Ovary (tissue), 7 donors: ENCODE measurements at regions not wholly inside any gene's neighbourhood (a gene's known extent, or its start where the extent isn't known, plus 50 kb on each side); places are given as distances from the start of the nearest gene placed in this dataset.

Source experiments
- DNase-seq, 5 donors: peaks; one replicate each; pipeline ENCODE4 v3.0.0-alpha.2; 2019 to 2020
- H3K27ac ChIP-seq, 2 donors: fragments of 200-600 bp; one replicate each; pipeline versions ENCODE4 v1.5.1 to v1.8.0; 2019 to 2022
- H3K27me3 ChIP-seq: fragments of 200-600 bp; one replicate; pipeline ENCODE4 v1.8.0; 2022
- H3K36me3 ChIP-seq: fragments of 200-600 bp; sonication (generic); one replicate; pipeline ENCODE4 v1.5.1; 2019
- H3K4me1 ChIP-seq: one replicate; pipeline ENCODE4 v1.8.1; 2013; ENCODE audit warnings: mild to moderate bottlenecking, moderate library complexity; ENCODE audit not compliant: insufficient read depth
- H3K4me3 ChIP-seq: fragments of 200-600 bp; sonication (generic); one replicate; pipeline ENCODE4 v1.5.1; 2017
- H3K9me3 ChIP-seq, 2 donors: fragments of 200-600 bp in 1 of 2; sonication (generic) in 1 of 2; one replicate each; pipeline versions ENCODE4 v1.5.1 to v1.8.1; 2013 to 2019; ENCODE audit warnings: mild to moderate bottlenecking in 1 of 2, moderate library complexity in 1 of 2
- EP300 ChIP-seq: sonication (generic); formaldehyde crosslinking; IDR thresholded peaks from one replicate; pipeline ENCODE4 v1.6.1; 2017; ENCODE audit warnings: antibody characterized with exemption
- POLR2A ChIP-seq: fragments of 450-650 bp; IDR thresholded peaks from one replicate; pipeline ENCODE4 v1.6.1; 2017; ENCODE audit warnings: antibody characterized with exemption, mild to moderate bottlenecking, moderate library complexity
- WGBS, 3 donors: extraction: QIAGEN DNeasy Blood & Tissue Kit in 1 of 3; methylation state at CpG; one replicate each; pipeline versions ENCODE4 v1.1.5 to v1.1.7; 2013 to 2017; 5-methylcytosine and 5-hydroxymethylcytosine counted together
- intact Hi-C, 4 donors: fragments of 100-400 bp; cut with DNase I; formaldehyde crosslinking; loops; one replicate each; pipeline versions ENCODE4 v1.11.0 to v1.15.1; 2022 to 2023
- TF ChIP-seq, protein P1 (sequence below), 3 donors: fragments of 450-650 bp in 2 of 3; fragments of 200-600 bp in 1 of 3; IDR thresholded peaks; one replicate each; pipeline versions ENCODE4 v1.5.1 to v1.8.0; 2016 to 2022; ENCODE audit warnings: antibody characterized with exemption in 3 of 3, mild to moderate bottlenecking in 1 of 3
- donor health status: DM: no; HTN: no; CAD: no; lungs with moderate emphysema.
- donor health status: DM: no; HTN: no; CAD: no.
- donor health status: Bipolar disorder and iron deficiency.
- donor health status: DM: no; HTN: no; CAD: no.
- donor health status: DM: yes; HTN: yes; CAD: no.

DNA sequence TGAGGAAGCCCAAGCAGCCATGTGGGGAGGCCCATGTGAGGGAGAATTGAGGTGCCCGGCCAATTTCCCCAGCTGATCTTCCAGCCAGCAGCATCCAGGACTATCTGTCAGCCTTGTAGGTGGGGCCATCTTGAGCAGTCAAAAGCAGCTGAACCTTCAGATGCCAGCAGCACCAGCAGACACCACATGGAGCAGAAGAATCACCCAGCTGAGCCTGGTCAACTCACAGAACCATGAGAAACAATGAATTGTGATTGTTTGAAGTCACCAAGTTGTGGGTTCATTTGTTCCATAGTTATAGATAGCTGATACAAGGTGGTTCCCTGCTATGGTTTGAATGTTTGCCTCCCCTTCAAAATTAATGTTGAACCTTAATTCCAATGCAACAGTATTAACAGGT is 85.1 kb upstream of the ATP6AP2 start:
- Histone ChIP-seq H3K27ac (no peak overlapping the region), H3K9me3 (no peaks in the 10 kb centered on the region), H3K36me3 (no peaks in the 10 kb centered on the region), H3K27me3 (no peaks in the 10 kb centered on the region), H3K4me1 (no peaks in the 10 kb centered on the region), H3K4me3 (no peak overlapping the region)
- DNase-seq = no peak
- intact Hi-C loops = no loop called here
- 56 to 96% (median 94%) methylated on average over 1 of the region's 1 CpG for WGBS, 3 donors
- TF ChIP-seq, protein P1, sequence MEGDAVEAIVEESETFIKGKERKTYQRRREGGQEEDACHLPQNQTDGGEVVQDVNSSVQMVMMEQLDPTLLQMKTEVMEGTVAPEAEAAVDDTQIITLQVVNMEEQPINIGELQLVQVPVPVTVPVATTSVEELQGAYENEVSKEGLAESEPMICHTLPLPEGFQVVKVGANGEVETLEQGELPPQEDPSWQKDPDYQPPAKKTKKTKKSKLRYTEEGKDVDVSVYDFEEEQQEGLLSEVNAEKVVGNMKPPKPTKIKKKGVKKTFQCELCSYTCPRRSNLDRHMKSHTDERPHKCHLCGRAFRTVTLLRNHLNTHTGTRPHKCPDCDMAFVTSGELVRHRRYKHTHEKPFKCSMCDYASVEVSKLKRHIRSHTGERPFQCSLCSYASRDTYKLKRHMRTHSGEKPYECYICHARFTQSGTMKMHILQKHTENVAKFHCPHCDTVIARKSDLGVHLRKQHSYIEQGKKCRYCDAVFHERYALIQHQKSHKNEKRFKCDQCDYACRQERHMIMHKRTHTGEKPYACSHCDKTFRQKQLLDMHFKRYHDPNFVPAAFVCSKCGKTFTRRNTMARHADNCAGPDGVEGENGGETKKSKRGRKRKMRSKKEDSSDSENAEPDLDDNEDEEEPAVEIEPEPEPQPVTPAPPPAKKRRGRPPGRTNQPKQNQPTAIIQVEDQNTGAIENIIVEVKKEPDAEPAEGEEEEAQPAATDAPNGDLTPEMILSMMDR (IDR thresholded peaks at IDR 0.05) = no peak
- TF ChIP-seq EP300 (no peak), POLR2A (no peak)

DNA sequence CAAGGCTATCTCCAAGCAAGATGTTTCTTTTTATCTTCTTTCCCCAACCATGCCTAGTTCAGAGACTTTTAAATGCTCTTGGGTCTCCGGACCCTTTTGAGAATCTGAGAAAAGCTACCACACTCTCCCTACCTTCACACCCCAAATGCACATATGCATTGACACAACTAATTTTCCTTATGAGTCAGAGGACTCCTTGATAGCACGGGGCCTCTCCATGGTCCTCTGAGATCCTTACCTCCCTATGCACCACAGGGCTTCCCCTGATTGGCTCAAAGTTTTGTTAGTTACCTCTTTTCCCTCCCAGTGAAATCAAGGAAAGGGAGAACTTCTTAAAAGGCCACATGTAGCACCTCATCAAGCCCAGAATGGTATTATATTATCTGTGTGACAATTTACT is 86.8 kb upstream of the ATP6AP2 start:
- 67 to 86% (median 74%) methylated on average over 2 of the region's 2 CpGs for WGBS, 3 donors

DNA sequence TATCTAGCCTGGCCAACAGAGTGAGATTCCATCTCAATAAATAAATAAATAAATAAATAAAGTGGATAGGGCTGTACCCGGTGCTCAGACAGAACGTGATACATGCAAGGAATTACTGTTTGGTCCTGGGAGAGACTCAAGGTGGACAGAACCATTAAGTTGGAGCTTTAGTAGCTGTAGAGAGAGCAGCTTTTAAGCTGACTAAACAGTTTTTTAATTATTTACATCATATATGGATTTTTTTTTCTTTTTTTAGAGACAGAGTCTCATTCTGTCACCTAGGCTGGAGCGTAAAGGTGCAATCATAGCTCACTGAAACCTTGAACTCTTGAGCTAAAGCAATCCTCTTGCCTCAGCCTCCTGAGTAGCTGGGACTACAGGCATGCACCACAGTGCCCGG is 92.5 kb upstream of the ATP6AP2 start:
- Histone ChIP-seq H3K4me1 (peaks cover 2% of the 10 kb centered on the region), H3K27me3 (no peaks in the 10 kb centered on the region), H3K9me3 (no peaks in the 10 kb centered on the region), H3K27ac (no peak overlapping the region), H3K4me3 (no peak overlapping the region), H3K36me3 (no peaks in the 10 kb centered on the region)
- TF ChIP-seq POLR2A (no peak), EP300 (no peak)
- TF ChIP-seq, protein P1 (IDR thresholded peaks at IDR 0.05) = no peak
- 86 to 92% (median 86%) methylated on average over 4 of the region's 4 CpGs for WGBS, 3 donors
- no peak for DNase-seq
- intact Hi-C loops = no loop called here

More for the DNA sequence above, 86.8 kb upstream of the ATP6AP2 start:
- Histone ChIP-seq H3K9me3 (no peaks in the 10 kb centered on the region), H3K4me1 (no peaks in the 10 kb centered on the region), H3K27me3 (no peaks in the 10 kb centered on the region), H3K4me3 (no peak overlapping the region), H3K36me3 (no peaks in the 10 kb centered on the region), H3K27ac (no peak overlapping the region)
- DNase-seq = no peak
- TF ChIP-seq, protein P1 (IDR thresholded peaks at IDR 0.05) = no peak
- TF ChIP-seq POLR2A = no peak
- intact Hi-C loops = no loop called here

DNA sequence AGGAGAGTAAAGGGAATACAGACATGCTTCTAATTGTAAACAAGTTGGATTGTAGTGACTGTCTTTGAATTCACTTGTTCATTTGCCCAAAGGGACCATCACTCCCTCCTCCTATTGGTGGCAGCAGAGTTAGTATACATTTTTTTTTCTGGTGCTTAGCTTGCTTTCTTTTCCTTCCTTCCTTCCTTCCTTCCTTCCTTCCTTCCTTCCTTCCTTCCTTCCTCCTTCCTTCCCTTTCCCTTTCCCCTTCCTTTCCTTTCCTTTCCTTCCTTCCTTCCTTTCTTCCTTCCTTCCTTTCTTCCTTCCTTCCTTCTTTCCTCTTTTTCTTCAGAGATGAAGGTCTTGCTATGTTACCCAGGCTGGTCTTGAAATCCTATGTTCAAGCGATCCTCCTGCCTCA is 94.8 kb upstream of the ATP6AP2 start:
- H3K4me3 ChIP-seq = no peak overlapping the region
- H3K36me3 ChIP-seq = no peaks in the 10 kb centered on the region
- intact Hi-C loops = no loop called here
- TF ChIP-seq POLR2A (no peak), EP300 (no peak)
- TF ChIP-seq, protein P1 (IDR thresholded peaks at IDR 0.05) = no peak
- WGBS, 3 donors = 88 to 96% (median 91%) methylated on average over 1 of the region's 1 CpG
- no peak for DNase-seq
- no peaks in the 10 kb centered on the region for H3K9me3 ChIP-seq
- no peaks in the 10 kb centered on the region for H3K27me3 ChIP-seq
- peaks cover 2% of the 10 kb centered on the region for H3K4me1 ChIP-seq
- no peak overlapping the region for H3K27ac ChIP-seq
